GM18505 (cell line): ENCODE measurements at regions not wholly inside any gene's neighbourhood (a gene's known extent, or its start where the extent isn't known, plus 50 kb on each side); places are given as distances from the start of the nearest gene placed in this dataset.

Experiments
- ATAC-seq: cut with Tn5 transposase; IDR thresholded peaks from one replicate; pipeline ENCODE4 v1.9.1; 2021; ENCODE audit not compliant: unreplicated experiment
- POLR2A ChIP-seq: IDR thresholded peaks from 4 replicates; pipeline ENCODE4 v1.6.1; 2011; ENCODE audit warnings: borderline replicate concordance; ENCODE audit not compliant: insufficient read depth, insufficient read length; ENCODE audit errors: extremely low read depth

GRCh38 chr11:79538775-79539174 lies 97.9 kb upstream of the TENM4 start:
- ATAC-seq, result no peak
- TF ChIP-seq POLR2A, result no peak

- no peak for TF ChIP-seq POLR2A
- ATAC-seq, result no peak
These were observed 95.5 kb upstream of the TENM4 start for GRCh38 chr11:79536155-79536917.

- ATAC-seq, result no peak
- TF ChIP-seq POLR2A, result no peak
These were observed 94.8 kb upstream of the TENM4 start for GRCh38 chr11:79535606-79536005.

- no peak for TF ChIP-seq POLR2A
- ATAC-seq, result no peak
These were observed 84.4 kb upstream of the TENM4 start for GRCh38 chr11:79525257-79525656.

GRCh38 chr11:79522626-79523025 lies 81.8 kb upstream of the TENM4 start:
- ATAC-seq, result no peak
- TF ChIP-seq POLR2A, result no peak

GRCh38 chr11:79520086-79520485 lies 79.3 kb upstream of the TENM4 start:
- TF ChIP-seq POLR2A, result no peak
- no peak for ATAC-seq

- TF ChIP-seq POLR2A, result no peak
- no peak for ATAC-seq
These were observed 75.0 kb upstream of the TENM4 start for GRCh38 chr11:79515781-79516180.

GRCh38 chr11:79514695-79515094 lies 73.9 kb upstream of the TENM4 start:
- TF ChIP-seq POLR2A, result no peak
- ATAC-seq, result no peak

- no peak for ATAC-seq
- no peak for TF ChIP-seq POLR2A
These were observed 73.5 kb upstream of the TENM4 start for GRCh38 chr11:79514290-79514689.

- no peak for ATAC-seq
- TF ChIP-seq POLR2A, result no peak
These were observed 72.1 kb upstream of the TENM4 start for GRCh38 chr11:79512706-79513469.

- ATAC-seq, result no peak
- no peak for TF ChIP-seq POLR2A
These were observed 70.1 kb upstream of the TENM4 start for GRCh38 chr11:79510960-79511359.

GRCh38 chr11:79508461-79508860 lies 67.6 kb upstream of the TENM4 start:
- no peak for ATAC-seq

GRCh38 chr11:79507706-79508105 lies 66.9 kb upstream of the TENM4 start:
- no peak for TF ChIP-seq POLR2A
- ATAC-seq, result no peak

More at GRCh38 chr11:79508461-79508860, 67.6 kb upstream of the TENM4 start:
- no peak for TF ChIP-seq POLR2A
